ENCODE measurements at regions not wholly inside any gene's neighbourhood (a gene's known extent, or its start where the extent isn't known, plus 50 kb on each side); places are given as distances from the start of the nearest gene placed in this dataset.

DNA sequence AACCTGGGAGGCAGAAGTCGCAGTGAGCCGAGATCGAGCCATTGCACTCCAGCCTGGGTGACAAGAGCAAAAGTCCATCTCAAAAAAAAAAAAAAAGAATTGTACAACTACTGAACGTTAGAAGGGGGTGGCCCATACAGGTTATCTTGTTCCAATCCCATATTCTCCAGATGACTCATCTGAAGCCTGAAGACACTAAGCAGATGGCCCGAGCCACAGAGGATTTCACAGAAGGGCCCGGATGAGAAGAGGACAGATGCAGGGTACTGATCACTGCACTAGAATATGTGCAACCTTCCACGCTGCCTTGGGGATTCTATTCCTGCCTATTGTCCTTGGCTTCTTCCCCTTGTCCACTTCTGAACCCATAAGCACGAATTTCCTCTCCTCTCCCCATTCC, 70.9 kb upstream of the UBASH3B start:
- no peak for TF ChIP-seq YY1 (IDR thresholded peaks at IDR 0.05; ENCODE audit: extremely low read depth, insufficient replicate concordance, low read depth, low read length)
- TF ChIP-seq POLR2A (IDR thresholded peaks at IDR 0.05; ENCODE audit: borderline replicate concordance, extremely low read depth, insufficient read depth, insufficient read length), result no peak
- no peak for TF ChIP-seq CTCF (IDR thresholded peaks at IDR 0.05 in 2 of 3, conservative IDR thresholded peaks at IDR 0.05 in 1 of 3; ENCODE audit: borderline replicate concordance in 1 of 3, insufficient read depth in 1 of 3, low read depth in 2 of 3, low read length in 2 of 3)
- TF ChIP-seq, protein P1, sequence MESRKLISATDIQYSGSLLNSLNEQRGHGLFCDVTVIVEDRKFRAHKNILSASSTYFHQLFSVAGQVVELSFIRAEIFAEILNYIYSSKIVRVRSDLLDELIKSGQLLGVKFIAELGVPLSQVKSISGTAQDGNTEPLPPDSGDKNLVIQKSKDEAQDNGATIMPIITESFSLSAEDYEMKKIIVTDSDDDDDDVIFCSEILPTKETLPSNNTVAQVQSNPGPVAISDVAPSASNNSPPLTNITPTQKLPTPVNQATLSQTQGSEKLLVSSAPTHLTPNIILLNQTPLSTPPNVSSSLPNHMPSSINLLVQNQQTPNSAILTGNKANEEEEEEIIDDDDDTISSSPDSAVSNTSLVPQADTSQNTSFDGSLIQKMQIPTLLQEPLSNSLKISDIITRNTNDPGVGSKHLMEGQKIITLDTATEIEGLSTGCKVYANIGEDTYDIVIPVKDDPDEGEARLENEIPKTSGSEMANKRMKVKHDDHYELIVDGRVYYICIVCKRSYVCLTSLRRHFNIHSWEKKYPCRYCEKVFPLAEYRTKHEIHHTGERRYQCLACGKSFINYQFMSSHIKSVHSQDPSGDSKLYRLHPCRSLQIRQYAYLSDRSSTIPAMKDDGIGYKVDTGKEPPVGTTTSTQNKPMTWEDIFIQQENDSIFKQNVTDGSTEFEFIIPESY (IDR thresholded peaks at IDR 0.05; ENCODE audit: extremely low read depth, insufficient replicate concordance, low read length), result no peak
- no peak for TF ChIP-seq EZH2 (IDR thresholded peaks at IDR 0.05)
- no peak for TF ChIP-seq POLR2AphosphoS5 (IDR thresholded peaks at IDR 0.05; ENCODE audit: low read depth, low read length)

Data from HCT116 (cell line).